ENCODE measurements at regions not wholly inside any gene's neighbourhood (a gene's known extent, or its start where the extent isn't known, plus 50 kb on each side); places are given as distances from the start of the nearest gene placed in this dataset.

DNA sequence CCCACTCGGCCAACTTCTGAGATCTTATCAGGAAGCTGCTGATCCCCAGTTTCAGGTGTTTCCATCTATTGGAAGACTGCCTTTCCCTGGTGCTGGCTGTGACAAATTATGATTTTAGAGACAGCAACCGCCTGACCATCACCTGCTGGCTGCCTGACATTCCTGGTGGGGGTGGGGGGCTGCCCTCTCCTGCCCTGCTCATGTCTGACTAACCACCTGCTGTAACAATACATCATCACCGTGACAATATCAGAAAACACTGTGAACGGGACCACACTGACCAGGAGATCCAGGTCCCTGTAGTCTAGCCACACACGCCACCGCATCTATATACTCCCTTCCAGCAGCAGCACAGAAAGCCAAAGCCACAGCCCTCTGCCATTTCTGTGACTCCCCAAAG, 537.5 kb downstream of the QKI start:
- H3K4me2 ChIP-seq = no peak overlapping the region
- no peak overlapping the region for H3K4me3 ChIP-seq
- no peaks in the 10 kb centered on the region for H4K20me1 ChIP-seq
- no peaks in the 10 kb centered on the region for H3K27me3 ChIP-seq
- no peaks in the 10 kb centered on the region for H3K9me3 ChIP-seq (replicated peaks in 1 of 11)
- H3K27ac ChIP-seq = no peak overlapping the region
- H3K4me1 ChIP-seq = 0 out of 20 replicates have a peak, but pooled peaks cover 0 to 4% (median 0%) of the 10 kb centered on the region in 10 experiments
- H3K9ac ChIP-seq = no peak overlapping the region
- H3K36me3 ChIP-seq = no peaks in the 10 kb centered on the region
- TF ChIP-seq Cebpa-rat (IDR thresholded peaks at IDR 0.05) = no peak

DNA sequence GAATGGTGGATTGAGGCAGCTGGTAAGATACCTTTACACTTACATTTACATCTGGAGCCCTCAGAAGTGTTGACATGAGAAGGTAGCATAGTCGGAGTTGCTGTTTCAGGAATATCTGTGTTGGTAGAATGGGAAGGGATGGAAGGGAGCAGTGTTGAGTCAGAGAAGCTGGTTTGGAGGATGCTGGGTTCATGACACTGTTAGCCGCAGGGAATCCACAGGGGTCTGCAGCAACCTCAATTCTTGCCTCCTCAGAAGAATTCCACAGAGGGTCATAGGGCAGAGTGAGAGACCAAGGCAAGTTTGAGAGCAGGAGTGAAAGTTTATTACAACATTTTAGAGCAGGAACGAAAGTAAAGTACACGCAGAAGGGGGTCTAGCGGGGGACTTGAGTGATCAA, 536.8 kb downstream of the QKI start:
- H4K20me1 ChIP-seq = no peaks in the 10 kb centered on the region
- 0 out of 20 replicates have a peak, but pooled peaks cover 0 to 1% (median 0%) of the 10 kb centered on the region in 10 experiments for H3K4me1 ChIP-seq
- H3K4me2 ChIP-seq = no peak overlapping the region
- no peaks in the 10 kb centered on the region for H3K27me3 ChIP-seq
- no peaks in the 10 kb centered on the region for H3K9me3 ChIP-seq (replicated peaks in 1 of 11)
- H3K4me3 ChIP-seq = no peak overlapping the region
- no peak for TF ChIP-seq Cebpa-rat (IDR thresholded peaks at IDR 0.05)
- H3K36me3 ChIP-seq = no peaks in the 10 kb centered on the region
- no peak overlapping the region for H3K9ac ChIP-seq
- H3K27ac ChIP-seq = no peak overlapping the region

DNA sequence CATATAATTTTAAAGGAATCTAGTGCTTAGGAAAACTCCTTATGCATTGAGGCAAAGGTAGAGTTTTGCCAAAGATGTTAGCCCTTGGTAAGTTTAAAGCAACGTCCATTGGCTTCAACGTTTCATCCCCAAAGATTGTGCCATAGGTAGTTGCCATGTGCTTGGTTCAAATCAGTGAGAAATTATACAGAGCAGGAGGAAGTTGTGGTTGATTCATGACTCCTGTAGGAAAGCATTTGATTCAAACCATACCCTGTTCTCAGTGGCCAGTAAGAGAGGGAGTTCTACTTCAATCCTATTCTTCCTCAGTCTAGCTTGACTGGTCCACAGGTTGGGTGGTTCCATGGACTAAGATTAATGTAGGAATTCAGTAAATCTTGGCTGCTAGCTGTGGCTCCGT, 535.6 kb downstream of the QKI start:
- H3K27me3 ChIP-seq = no peaks in the 10 kb centered on the region
- H3K9ac ChIP-seq = no peak overlapping the region
- no peaks in the 10 kb centered on the region for H3K9me3 ChIP-seq (replicated peaks in 1 of 11)
- H3K4me3 ChIP-seq = no peak overlapping the region
- no peaks in the 10 kb centered on the region for H3K4me1 ChIP-seq
- no peak for TF ChIP-seq Cebpa-rat (IDR thresholded peaks at IDR 0.05)
- H4K20me1 ChIP-seq = no peaks in the 10 kb centered on the region
- H3K36me3 ChIP-seq = no peaks in the 10 kb centered on the region
- 0 out of 22 replicates have a peak overlapping the region, but pooled peaks of 1 of the 11 experiments have one; percentile 1 for H3K4me2 ChIP-seq
- H3K27ac ChIP-seq = no peak overlapping the region

DNA sequence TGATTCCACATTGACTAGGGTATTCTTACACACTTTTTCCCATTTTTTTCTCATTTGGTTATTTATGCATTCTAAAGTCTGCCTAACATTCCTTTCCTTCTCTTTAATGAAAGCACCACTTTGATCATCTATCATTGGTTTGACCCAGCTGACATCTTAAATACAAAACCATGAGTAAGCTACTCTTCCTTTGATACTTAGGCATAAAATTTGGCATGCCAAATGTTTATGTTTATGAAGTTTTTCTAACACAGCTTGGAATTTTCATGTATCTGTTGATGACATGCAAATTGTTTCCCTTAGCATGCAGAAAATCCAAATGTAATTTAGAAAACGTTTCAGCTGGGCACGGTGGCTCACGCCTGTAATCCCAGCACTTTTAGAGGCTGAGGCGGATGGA, 534.9 kb downstream of the QKI start:
- H4K20me1 ChIP-seq = no peaks in the 10 kb centered on the region
- no peaks in the 10 kb centered on the region for H3K27me3 ChIP-seq

DNA sequence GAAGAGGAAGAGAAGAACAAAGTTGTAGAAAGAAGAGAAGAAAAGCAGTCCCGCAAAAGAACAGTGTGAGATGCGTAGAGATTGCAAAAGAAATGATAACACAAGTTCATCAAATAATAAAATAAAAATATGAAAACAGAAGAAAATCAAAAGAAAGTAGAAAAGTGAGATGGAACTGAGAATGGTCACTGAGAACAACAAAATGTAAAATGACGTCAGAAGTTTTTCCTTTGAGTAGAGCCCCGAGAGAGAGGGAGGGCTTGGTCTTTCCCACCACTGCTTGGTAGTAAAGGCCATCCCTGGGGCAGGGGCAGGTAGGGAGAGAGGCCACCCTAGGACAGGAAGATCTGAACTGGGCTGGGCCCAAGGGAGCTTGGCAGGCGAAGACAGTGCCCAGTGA, 533.7 kb downstream of the QKI start:
- no peak for TF ChIP-seq Cebpa-rat (IDR thresholded peaks at IDR 0.05)
- Histone ChIP-seq H3K27ac (no peak overlapping the region), H3K36me3 (no peaks in the 10 kb centered on the region), H3K4me2 (no peak overlapping the region), H3K27me3 (no peaks in the 10 kb centered on the region), H3K4me1 (no peaks in the 10 kb centered on the region), H4K20me1 (no peaks in the 10 kb centered on the region), H3K4me3 (no peak overlapping the region), H3K9ac (no peak overlapping the region), H3K9me3 (replicated peaks in 1 of 11) (no peaks in the 10 kb centered on the region)

More for the DNA sequence above, 534.9 kb downstream of the QKI start:
- Histone ChIP-seq H3K9me3 (replicated peaks in 1 of 11) (no peaks in the 10 kb centered on the region), H3K36me3 (no peaks in the 10 kb centered on the region), H3K9ac (no peak overlapping the region), H3K27ac (no peak overlapping the region), H3K4me1 (no peaks in the 10 kb centered on the region), H3K4me3 (no peak overlapping the region), H3K4me2 (no peak overlapping the region)
- no peak for TF ChIP-seq Cebpa-rat (IDR thresholded peaks at IDR 0.05)

DNA sequence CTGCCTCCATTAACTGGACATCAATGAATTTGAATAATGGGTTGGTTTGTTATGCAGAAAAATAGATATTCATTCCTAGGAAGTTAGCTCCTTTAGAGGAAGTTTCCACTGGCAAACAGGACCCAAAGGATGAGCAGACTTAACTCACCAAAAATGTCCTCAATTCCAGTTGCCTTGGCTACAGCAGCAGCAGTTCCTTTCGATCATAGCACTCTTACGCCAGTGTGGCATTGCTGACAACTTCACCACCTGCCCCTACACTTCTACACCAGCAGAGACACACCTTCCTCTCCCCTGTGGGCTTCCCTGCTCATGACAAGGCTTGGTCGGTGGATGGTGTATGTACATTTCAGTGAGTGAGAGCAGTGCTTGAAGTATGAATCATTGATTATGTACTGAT, 532.8 kb downstream of the QKI start:
- Histone ChIP-seq H3K4me3 (no peak overlapping the region), H3K4me2 (no peak overlapping the region), H3K4me1 (no peaks in the 10 kb centered on the region), H4K20me1 (no peaks in the 10 kb centered on the region), H3K36me3 (no peaks in the 10 kb centered on the region), H3K9ac (no peak overlapping the region), H3K9me3 (replicated peaks in 1 of 11) (no peaks in the 10 kb centered on the region), H3K27ac (no peak overlapping the region), H3K27me3 (no peaks in the 10 kb centered on the region)
- TF ChIP-seq Cebpa-rat (IDR thresholded peaks at IDR 0.05) = no peak

DNA sequence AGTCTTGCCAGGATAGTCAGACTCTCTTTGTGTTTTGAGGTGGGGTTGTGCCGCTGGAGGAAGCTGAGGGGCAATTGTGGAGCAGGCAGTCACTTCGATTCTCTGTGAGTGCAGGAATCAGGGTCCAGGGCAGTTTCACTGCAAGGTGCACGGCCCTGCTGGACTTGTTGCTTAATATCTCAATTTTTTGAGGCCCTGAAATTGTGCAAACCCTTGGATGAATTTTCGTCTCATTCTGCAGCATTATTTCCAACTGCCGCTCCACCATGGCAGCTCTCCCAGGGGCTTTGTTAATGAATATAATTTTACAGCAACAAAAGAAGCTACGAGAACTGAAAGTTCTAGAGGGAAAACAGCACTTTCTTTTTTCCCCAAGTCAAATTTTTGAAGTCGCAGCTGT, 531.9 kb downstream of the QKI start:
- Histone ChIP-seq H3K27ac (no peak overlapping the region), H3K4me3 (no peak overlapping the region), H3K9ac (no peak overlapping the region), H4K20me1 (no peaks in the 10 kb centered on the region), H3K9me3 (replicated peaks in 1 of 11) (no peaks in the 10 kb centered on the region), H3K27me3 (no peaks in the 10 kb centered on the region), H3K4me1 (no peaks in the 10 kb centered on the region), H3K4me2 (peak overlapping the region in 4 of 11 experiments; percentile 4 to 14 (median 12); a peak in 3 of 22 replicates), H3K36me3 (no peaks in the 10 kb centered on the region)
- no peak for TF ChIP-seq Cebpa-rat (IDR thresholded peaks at IDR 0.05)

DNA sequence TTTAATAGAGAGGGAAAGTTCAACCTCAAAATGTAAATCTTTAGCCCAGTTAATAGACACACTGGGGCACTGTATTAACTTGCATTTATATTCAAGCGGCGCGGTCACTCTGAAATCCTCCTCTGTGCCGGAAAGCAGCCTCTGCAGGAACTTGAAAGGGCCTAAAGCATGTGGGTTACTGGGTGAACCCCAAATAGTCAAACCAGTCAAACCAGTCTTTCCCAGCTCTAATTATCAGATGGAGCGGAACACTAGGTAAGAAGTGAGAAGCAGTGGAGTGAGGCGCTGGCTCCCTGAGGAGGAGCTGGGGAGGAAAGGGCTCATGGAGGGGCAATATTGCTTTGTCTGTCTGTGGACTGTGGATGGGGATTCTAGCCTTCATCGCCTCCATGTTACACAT, 531.3 kb downstream of the QKI start:
- TF ChIP-seq Cebpa-rat (IDR thresholded peaks at IDR 0.05) = no peak
- Histone ChIP-seq H3K4me3 (no peak overlapping the region), H3K9ac (no peak overlapping the region), H3K36me3 (no peaks in the 10 kb centered on the region), H3K27ac (no peak overlapping the region), H3K27me3 (no peaks in the 10 kb centered on the region), H3K4me1 (no peaks in the 10 kb centered on the region), H4K20me1 (no peaks in the 10 kb centered on the region), H3K9me3 (replicated peaks in 1 of 11) (no peaks in the 10 kb centered on the region), H3K4me2 (no peak overlapping the region)

DNA sequence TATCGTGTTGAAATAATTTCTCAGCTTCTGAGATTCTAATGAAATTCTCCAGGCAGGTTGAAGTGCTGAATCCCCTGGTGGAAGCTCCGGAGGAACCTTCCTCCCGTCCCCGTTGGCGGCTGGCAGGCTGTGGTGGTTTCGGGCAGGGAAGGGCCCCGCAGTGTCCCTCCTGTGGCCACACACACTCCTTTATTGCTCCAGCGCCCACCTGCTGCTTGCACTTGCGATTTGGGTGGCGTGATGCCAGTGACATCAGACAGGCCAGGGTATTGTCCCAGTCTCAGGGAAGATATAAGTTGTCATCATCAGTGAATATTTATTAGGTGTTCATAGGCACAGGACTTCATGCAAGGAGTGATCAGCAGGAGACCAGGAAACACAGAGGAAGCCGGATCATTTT, 530.4 kb downstream of the QKI start:
- H3K9me3 ChIP-seq (replicated peaks in 1 of 11) = no peaks in the 10 kb centered on the region
- no peak overlapping the region for H3K4me3 ChIP-seq
- H3K36me3 ChIP-seq = no peaks in the 10 kb centered on the region
- no peaks in the 10 kb centered on the region for H4K20me1 ChIP-seq
- H3K4me1 ChIP-seq = no peaks in the 10 kb centered on the region
- TF ChIP-seq Cebpa-rat (IDR thresholded peaks at IDR 0.05) = no peak
- H3K27ac ChIP-seq = no peak overlapping the region
- H3K9ac ChIP-seq = no peak overlapping the region
- no peak overlapping the region for H3K4me2 ChIP-seq
- no peaks in the 10 kb centered on the region for H3K27me3 ChIP-seq

DNA sequence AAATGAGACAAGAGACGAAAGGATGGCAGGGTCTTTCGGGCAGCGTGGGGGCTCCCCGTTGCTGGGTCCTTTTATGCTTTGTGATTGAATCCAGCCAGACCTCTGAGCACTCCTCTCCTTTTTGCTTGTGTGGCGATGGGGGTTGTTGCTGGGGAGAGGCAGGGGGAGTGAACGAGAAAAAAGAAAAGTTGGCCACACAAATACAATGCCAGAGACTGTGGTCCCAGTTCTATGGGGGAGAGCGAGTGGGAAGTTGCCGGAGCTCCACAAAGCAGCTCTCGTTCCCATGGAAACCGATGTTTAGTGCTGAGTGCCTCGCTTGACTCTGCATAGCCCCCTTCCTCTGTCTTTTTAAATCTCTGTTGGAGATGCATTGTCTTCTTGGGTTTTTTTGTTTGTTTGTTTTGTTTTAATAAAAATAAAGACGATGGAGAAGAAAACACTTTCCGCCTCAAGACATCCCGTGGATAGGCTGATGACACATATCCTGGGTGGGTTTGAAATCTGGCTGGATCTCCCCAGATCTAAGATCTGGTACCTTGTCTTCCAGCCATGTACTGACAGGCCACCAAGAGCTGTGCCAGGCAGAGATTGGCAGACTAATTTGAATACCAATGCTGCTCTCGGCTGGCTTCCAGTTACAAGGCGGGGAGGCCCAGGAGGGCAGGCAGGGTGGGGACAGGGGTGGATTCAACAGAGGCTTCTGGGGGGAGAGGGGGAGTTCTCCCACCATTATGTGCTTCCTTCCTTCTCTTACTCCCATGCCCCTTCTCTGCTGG, 529.3 kb downstream of the QKI start:
- Histone ChIP-seq H3K27ac (no peak overlapping the region), H3K27me3 (no peaks in the 10 kb centered on the region)

More for the DNA sequence above, 529.3 kb downstream of the QKI start:
- Histone ChIP-seq H3K9ac (no peak overlapping the region), H3K4me1 (no peaks in the 10 kb centered on the region), H3K4me2 (no peak overlapping the region), H4K20me1 (no peaks in the 10 kb centered on the region), H3K36me3 (no peaks in the 10 kb centered on the region), H3K4me3 (no peak overlapping the region), H3K9me3 (replicated peaks in 1 of 11) (no peaks in the 10 kb centered on the region)
- no peak for TF ChIP-seq Cebpa-rat (IDR thresholded peaks at IDR 0.05)

Measured in BLaER1 treated with 17β-estradiol and CSF1 and Interleukin-3, amounts not matched to agents 10 nM and 100 nM (cell line).